Tongue (tissue), 1 donor: ENCODE measurements at regions not wholly inside any gene's neighbourhood (a gene's known extent, or its start where the extent isn't known, plus 50 kb on each side); places are given as distances from the start of the nearest gene placed in this dataset.

Experiments
- DNase-seq: peaks from one replicate; pipeline ENCODE4 v3.0.0-alpha.2; 2015

DNA sequence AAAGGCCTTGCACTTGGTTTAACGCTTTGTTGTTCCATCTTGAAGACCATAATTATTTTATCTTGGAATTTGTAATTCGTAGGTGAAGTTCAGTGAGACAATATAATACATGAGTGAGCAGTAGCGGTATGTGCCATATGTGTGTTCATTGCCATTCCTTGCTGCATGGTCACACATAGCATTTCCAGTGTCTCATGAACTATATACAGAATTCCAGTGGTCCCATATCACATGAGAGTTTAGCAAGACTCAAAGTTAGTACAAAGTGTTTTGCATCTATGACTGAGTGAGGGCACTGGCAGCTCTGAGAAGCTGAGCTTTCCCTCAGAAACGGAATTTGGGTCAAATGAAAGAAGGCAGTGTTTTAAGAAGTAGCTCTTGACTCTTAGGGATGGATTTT lies 359.8 kb downstream of the FOXG1 start:
- no peak for DNase-seq

DNA sequence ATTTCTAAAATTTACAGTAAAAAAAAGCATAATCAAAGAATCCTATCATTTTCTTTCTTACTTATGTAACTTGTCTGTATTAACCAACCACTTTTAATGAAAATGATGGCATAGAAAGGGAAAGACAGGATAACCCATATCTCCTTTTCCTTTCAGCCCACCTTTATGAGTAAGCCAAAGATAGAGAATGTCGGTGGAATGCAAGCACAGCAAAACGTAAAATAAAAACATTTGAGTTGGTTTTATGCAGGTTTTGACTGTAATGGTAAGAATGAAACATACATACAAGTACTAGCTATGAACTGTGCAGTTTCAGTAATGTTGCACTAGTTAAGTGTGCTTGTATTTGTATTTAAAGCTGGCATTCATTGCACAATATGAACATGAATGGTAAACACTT lies 360.3 kb downstream of the FOXG1 start:
- DNase-seq, result no peak

DNA sequence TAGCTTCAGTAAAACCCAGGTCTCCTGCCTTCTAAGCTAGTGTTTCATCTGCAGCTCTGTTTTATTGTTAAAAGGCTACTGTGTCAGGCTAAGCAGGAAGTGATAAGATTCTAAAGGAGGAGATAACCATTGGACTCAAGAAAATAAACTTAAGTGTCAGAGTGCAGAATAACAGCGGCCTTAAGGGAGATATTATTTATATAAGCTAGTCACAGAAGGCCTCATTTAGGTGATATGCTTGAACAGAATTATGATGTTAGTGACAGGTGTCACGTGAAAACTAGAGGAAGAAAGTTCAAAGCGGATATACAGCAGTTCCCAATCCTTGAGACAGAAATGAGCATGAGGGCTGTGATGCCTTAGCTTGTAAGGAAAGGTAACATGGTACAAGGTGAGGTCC lies 373.4 kb downstream of the FOXG1 start:
- no peak for DNase-seq

DNA sequence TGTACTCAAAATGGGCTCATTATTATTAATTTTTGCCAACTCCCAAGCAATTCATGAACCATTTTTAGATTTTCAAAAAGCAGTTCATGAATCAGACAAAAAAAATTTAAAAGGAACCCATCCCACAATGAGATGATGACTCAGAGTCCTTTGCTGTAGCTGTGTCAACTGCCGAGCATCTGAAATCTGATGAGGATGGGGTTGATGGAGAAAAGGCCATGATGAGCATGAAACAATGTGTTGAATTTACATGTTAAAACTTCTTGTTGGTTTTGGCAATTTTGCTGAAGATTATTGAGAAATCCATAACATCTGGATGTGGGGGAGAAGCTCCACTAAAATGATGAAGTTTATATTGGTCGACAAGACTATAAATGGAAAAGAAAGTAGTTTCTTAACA lies 378.0 kb downstream of the FOXG1 start:
- DNase-seq, result peak; percentile 67

DNA sequence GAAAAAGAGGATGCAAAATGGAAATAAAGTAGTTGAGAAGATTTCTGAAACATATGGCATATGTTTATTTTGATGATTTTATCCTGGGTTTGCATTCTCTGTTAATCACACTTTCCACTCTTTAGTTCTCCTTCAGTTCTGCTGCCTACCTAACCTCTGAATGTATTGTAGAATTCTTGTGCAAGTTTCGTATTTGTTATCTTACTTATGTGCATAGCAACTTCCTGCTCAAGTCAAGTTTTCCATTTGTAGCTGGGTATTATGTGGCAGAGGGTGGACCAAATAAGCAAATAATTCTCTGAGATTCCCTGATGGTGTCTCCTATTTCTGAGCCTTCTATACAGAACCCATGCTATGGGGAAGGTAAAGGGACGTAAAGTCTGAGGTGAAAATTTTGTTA lies 381.6 kb downstream of the FOXG1 start:
- DNase-seq, result no peak

DNA sequence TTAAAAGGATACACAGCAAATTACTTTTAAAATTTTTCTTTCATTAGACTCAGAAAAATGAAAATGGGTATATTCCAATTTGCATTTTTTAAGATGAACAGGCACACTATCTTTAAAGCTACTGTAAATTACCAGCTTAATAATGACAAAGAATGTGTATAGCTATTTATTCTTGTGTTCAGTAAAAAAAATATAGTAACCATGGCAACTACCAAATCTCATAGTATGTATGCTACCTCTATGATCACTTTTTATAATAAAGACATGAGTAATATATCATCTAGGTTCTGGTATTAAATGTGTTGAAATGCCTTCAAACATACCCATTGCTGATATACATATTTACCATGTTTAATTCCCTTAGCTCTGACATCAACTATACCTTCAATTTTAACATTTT lies 383.2 kb downstream of the FOXG1 start:
- no peak for DNase-seq

DNA sequence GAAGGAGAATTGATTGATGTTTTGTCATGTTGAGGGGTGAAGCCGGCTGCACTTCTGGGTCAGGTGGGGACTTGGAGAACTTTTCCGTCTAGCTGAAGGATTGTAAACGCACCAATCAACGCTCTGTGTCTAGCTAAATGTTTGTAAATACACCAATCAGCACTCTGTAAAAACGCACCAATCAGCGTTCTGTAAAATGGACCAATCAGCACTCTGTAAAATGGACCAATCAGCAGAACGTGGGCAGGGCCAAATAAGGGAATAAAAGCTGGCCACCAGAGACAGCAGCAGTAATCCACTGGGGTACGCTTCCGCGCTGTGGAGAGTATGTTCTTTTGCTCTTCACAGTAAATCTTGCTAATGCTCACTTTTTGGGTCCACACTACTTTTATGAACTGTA lies 384.1 kb downstream of the FOXG1 start:
- no peak for DNase-seq

DNA sequence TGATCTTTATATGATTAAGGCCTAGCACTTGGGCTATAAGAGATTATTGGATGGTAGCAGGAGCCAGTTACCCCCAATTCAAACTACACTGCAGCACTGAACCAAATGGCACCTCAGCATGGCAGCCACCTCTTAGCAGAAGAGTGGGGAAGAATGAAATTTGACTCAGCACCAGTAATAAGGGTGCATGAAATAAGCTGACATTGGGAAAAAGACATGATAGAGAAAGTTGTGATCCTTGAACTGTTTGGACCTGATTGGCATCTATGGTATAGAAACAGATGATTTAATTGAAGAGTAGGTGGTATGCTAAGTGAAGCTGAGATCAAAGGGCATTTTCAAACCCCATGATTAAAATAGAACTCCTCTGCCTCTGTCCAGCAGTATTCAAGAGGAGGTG lies 389.5 kb downstream of the FOXG1 start:
- no peak for DNase-seq

DNA sequence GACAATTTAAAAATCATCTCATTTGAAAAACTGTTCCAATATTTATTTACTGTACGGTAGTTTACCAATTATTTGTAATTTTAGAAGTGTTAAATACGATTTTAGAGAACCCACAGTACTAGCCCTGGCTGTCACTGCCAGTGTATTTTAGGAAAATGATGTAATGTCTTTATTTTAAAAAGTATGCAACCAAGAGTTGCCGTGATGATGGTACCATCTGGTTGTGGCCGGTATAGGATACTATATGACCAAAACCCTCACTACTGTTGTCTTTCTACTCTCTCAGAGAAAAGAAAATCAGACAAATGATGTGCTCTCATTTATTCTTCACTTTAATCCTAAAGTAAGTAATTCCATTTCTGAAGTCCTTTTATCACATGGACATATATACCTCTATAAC lies 395.0 kb downstream of the FOXG1 start:
- DNase-seq, result no peak

DNA sequence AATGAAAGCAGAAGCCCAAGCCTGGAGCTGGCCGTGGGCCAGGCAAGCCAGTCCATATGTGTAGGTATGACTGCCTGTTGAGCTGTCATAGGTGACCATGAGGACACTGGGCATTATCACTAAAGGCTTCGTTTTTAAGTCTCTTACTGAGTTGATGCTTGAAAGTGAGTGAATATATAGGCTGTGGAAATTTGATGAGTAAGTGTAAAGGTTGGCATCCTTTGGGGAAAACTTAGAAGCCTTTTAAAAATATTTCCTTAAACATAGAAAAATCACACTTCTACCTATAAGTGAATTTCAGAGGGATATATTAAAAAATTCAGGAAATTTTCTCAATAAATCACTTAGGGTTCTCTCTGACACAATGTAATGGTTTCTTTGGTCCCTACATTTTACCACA lies 396.5 kb downstream of the FOXG1 start:
- no peak for DNase-seq

DNA sequence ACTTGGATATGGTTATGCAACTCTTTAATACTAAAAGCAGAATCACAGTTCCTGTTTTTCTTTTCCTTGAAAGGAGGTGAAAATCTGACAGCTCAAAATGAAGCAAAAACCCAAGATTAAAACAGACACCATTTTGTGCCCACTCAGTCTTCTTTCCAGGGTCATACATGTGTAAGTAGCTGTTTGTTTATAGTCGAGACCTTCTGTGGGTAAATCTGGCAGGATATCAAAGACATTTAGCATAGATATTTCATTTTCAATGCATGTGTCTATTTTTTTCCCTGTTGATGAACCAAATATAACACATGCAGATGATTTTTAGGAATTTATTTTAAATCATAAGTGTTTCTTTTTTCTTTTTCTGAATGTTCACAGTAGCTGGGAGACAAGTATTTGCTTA lies 398.8 kb downstream of the FOXG1 start:
- no peak for DNase-seq

DNA sequence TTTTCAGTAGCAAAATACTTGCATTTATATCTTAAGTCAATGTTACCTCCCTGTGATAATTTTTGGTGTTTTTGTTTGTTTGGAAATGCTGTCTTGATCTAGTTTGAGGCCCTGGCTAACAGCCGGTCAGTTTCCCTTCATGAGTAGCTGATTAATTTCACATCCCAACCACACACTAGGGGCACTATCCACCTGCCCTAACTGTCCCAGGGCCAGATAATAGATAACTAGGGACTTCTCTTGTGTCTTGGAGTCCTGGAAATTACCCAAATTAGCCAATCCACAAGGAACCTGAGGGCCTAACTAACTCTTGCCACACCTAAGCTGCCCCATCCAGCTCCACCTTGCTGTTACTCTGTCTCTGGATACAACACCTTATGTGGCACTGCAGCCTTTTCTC lies 399.9 kb downstream of the FOXG1 start:
- DNase-seq, result no peak

DNA sequence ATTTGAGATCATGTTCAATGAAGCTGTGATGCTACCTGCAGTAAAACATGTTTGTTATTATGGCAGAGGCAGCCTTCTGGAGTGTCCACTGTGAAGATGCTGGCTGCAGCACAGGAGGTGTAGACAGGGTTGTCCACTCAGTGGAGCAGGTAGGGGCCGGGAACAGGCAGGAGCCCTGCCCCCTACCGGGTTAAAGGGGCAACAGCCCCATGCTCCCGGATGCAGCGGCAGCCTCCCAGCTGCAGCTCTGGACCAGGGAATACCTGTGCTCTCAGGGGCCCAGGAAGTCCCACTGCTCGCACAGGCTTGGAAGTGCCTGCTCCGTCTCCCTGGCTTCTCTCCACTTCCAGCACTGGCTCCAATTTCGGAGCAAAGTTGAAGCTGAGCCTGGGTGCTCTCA lies 401.6 kb downstream of the FOXG1 start:
- no peak for DNase-seq

DNA sequence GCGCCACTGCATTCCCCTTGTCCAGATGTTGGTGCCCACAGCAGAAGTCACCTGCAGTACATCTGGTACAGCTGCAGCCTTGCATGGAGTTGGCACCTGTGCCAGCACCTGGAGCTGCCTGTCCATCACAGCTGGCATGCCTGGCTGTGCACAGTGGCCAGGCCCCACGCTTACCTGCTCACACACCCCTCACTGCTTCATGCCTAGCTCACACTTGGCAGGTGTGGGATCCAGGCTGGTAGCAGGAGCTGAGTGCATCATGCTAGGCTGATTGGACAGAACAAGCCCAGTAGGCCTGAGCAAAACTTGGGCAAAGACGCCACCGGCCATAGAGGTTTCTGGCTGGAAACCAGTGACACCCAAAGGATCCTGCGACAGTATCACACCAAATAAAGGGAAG lies 402.8 kb downstream of the FOXG1 start:
- DNase-seq, result no peak

DNA sequence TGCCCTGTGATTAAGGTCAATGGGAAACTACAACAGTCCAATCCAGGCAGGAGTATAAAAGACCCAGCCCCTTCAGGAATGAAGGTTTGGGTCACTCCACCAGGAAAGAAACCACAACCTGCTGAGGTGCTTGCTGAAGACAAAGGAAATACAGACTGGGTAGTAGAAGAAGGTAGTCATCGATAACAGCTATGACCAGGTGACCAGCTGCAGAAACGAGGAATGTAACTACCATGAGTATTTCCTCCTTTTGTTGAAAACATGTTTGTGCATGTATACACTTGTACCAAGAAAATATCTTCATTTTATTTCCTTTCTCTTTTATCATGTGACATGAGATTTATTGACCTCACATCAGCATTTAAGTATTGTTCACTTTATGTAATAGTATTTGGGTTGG lies 409.1 kb downstream of the FOXG1 start:
- no peak for DNase-seq

DNA sequence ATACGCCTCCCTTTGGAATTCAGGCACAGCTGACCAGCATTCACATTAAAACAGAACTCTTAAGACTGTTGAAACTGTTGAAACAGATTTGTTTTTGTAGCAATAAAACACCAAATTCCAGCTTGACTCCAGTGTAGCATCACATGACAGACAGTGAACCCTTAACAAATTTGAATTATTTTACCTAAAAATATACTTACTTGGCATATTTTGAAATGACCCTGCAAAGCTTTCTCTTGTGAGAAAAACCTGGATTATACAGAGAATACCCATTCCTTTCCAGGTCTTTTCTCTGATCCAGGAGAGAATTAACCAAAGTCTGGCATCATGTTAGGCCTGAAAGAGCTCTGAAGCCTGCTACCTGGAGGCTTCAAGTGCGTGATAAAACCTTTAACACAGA lies 410.3 kb downstream of the FOXG1 start:
- no peak for DNase-seq

DNA sequence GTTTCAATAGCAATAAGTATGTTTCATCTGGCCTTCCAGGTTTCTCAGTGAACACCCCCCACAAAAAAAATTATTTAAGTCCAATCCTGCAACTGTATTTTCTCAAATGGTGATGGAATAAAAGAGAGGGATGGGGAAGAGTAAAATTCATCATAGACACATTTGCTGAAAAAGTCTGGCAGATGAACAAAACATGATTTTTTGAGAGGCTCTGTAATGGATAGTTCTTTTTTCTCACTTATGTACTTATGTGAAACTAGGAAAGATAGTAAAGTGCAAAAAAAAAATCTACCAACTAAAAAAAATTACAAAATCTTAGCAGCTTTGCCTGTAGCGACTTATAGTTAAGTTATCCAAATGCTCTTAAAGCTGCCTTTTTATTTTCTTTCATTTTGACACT lies 412.4 kb downstream of the FOXG1 start:
- DNase-seq, result no peak

DNA sequence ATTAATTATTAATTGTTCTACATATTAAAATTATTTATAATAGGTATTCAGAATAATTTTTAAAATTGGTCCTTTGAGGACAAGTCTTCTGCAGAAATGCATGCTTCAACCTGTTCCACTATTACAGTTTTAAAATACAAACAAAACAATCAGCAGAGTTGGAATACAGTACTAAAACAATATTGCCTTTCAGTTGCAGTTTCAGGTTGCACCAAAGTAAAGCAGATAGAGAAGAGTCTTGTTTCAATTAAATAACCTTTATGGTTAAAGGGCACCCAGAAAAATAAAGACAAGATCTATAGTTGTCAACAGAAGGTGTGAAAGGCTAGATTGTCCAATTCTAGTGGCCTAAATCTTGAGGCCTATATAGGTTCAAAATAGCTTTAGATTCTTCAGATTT lies 424.5 kb downstream of the FOXG1 start:
- DNase-seq, result no peak

DNA sequence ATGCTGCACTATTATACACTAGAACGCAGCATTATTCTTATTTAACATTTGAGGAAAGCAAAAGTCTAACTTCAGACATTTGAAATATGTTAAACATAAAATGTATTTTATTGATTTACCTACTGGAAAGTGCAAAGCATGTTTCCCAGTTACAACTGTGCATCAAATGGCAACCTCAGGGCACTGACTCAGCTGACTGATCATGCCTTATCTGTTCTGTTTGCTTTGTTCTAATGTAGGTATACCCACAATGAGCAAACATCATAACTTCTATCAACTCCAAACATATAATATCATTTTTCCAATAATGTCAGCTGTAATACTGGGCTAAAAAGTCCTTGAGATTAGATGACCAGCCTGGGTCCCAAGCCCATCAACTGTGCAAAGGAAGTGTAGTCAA lies 431.0 kb downstream of the FOXG1 start:
- no peak for DNase-seq

DNA sequence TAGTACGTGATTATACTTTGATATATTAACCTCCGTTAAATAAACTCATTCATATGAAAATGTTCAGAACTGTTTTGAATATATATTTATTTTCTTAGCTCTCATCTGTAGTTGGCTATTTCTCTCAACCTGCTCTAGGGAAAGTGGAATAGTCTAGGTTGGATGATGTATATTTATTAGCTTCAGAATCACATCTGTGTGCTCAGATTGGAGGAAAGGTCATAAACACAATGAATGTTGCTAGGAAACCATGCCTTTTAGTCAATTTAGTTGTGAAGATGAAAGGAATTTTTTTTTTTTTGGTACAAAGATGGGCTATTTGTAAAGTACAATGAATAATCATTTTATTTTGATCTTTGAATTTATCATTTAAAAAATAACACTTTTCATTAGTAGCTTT lies 439.1 kb downstream of the FOXG1 start:
- DNase-seq, result no peak

DNA sequence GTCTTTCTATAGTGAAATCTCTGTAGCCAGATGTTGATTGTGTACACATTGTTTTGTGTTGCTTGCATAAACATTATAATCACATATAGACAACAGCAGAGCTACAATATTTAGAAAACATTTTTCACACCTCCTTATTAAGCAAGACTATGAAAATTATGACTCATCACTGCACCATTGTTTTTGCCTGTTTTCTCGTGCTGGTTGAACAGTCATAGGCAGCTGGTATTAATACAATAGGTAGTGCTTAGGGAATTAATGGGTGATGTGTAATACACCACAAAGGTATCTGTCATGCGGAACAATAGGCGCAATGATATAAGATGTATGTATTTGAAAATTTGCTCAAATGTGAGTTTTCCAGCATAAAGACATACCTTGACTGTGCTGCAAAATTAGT lies 449.3 kb downstream of the FOXG1 start:
- no peak for DNase-seq

DNA sequence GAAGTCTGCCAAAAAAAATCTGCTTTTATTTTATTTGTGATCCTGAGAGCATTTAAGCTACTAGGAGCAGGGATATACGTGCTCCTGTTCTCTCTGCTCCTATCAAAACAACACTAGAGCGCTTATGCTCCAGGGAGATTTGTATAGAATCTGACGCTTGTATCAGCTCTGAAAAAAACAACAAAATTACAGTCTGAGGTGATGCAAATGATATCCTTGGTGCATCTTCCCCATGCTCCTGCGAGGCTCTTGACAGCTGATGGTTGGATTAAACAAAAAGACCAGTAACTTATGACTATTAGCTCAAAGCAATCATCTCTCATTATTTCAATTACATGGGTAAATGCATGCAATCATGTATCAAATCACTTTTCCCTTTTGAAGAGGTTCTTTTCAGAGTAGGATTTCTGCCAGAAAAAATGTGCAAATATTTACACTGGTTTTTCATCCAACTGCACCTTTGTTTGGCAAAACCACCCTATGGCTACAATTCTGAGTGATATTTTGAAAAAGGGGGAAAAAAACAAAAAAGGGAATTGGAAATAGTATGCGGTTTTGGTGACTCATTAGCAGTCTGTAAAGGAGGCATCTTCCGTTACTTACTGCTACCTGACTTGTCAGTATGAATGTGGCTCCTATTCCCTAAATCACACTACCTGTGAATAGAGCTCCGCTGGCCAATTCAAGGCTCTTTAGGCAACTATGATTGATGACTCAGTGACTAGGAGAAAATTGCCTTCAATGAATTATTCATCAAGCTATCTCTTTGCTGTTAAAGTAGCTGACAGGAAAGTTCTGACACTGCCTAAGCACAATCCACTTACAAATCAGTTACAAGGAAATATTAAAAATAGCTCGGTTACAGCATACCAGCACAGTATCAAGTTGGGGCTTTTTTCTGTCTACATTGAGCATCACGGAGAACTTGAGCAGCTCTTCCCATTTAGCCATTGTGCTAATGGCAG lies 450.0 kb downstream of the FOXG1 start:
- DNase-seq, result no peak

DNA sequence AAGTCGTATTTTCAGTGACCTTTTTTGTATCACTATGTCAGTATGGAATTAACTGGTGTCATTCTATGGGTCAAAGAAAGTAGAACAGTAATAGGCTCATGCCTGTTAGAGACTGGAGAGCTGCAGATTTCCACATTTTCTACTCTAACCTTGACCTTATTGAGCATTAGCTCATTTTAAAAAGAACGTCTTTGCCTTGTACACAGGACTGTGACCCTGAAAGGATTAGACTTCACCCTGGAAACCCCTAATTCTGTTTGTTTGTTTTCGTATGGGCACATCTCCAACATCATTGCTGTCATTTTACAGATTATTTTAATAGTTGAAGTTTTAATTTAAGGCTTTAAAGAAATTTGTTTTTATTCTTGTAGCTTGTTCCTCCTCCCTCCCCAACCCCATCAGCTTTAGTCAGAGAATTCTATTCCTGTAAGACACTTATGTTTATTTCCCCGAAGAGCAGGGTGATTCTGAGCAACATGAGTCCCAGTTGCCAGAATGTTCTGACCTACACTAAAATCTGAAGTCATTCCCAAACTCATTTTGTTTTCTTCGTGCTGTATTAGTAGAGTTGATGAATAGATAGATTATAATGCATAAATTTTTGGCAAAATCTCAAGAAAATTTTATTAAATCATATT lies 451.3 kb downstream of the FOXG1 start:
- DNase-seq, result no peak

DNA sequence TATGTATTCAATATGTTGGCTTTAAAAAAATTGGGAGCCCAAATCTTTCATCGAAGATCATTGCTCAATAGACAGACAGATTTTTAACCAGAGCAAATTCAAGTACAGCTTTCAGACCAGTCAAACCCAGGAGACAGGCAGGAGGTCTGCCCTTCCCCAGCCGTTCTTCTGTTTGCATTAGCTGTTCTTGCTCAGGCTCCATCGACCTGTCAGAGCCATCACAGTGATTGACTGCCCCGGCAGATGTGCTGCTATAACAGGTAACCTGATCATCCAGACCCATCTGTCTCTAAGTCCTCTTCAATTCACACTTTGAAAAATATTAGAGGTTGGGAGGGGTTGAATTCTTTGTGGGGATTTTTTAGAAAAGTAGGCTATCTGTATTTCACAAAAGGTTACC lies 453.5 kb downstream of the FOXG1 start:
- DNase-seq, result no peak
